Ishikawa (cell line): ENCODE measurements at regions not wholly inside any gene's neighbourhood (a gene's known extent, or its start where the extent isn't known, plus 50 kb on each side); places are given as distances from the start of the nearest gene placed in this dataset.

Experiments
- CEBPB ChIP-seq: IDR thresholded peaks from 2 replicates; pipeline ENCODE4 v1.6.1; 2012
- EP300 ChIP-seq: IDR thresholded peaks from 2 replicates; pipeline ENCODE4 v1.6.1; 2012; ENCODE audit warnings: borderline replicate concordance
- YY1 ChIP-seq: IDR thresholded peaks from 2 replicates; pipeline ENCODE4 v1.6.1; 2012; ENCODE audit warnings: low read depth

DNA sequence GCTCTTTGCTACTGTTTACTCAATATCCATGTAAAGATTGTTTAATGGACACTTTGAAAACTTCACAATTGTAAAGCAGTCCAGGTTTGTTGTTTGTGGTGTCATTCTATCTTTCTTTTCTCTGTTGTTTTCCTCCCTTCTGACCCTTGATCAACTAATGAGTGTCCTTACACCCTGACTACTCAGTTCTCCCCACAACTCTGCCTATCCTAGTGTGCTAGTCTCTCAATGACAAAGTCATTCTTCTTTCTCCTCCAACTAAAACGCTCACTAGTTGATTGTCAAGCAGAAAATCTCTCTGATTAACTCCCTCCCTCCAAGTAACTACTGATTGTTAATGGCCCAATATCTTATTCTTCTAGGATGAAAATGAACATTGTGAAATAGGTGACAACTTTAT lies 148.5 kb upstream of the FBXO33 start:
- TF ChIP-seq CEBPB (no peak), EP300 (no peak), YY1 (no peak)
